GM10248 (cell line): ENCODE measurements at regions not wholly inside any gene's neighbourhood (a gene's known extent, or its start where the extent isn't known, plus 50 kb on each side); places are given as distances from the start of the nearest gene placed in this dataset.

Source experiments
- CTCF ChIA-PET: fragments of 300-600 bp; sonication (Branson Sonifier 250); formaldehyde crosslinking; extraction: SDS; loops from one replicate; lab custom pipeline; 2021; ENCODE audit warnings: antibody characterized with exemption; lab: Yijun Ruan, JAX
- POLR2A ChIA-PET: fragments of 350-650 bp; sonication (Branson Sonifier 250); formaldehyde crosslinking; extraction: SDS; loops from one replicate; lab custom pipeline; 2020; ENCODE audit warnings: antibody characterized with exemption; lab: Yijun Ruan, JAX
- DNase-seq: peaks from one replicate; pipeline ENCODE4 v3.0.0; 2012; ENCODE audit errors: extremely low spot score
- TF ChIP-seq, protein P1 (sequence below): IDR thresholded peaks from 2 replicates; pipeline ENCODE4 v1.5.1; 2012; ENCODE audit warnings: mild to moderate bottlenecking, low read depth; ENCODE audit errors: extremely low read depth, missing control alignments, control extremely low read depth

DNA sequence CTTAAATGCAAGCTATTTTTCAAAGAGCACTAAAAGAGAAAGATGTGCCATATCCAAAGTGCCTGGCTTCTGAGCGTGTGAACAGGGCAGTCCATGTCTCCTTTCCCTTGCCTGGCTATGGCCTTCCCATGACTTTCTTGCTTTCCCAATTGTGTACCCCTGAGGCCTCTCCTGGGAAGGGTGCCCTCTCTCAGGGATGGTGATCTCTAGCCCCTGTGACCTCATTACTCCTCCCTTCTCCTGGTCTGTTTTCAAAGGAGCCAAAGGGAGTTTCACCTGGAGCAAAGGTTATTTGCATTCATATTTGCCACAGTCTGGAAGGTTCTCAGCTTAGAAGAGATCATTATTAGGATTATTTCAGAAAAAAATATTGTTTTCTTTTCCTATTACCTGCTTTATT is 429.4 kb upstream of the TMTC1 start:
- POLR2A ChIA-PET, result no interaction called here
- TF ChIP-seq, protein P1, sequence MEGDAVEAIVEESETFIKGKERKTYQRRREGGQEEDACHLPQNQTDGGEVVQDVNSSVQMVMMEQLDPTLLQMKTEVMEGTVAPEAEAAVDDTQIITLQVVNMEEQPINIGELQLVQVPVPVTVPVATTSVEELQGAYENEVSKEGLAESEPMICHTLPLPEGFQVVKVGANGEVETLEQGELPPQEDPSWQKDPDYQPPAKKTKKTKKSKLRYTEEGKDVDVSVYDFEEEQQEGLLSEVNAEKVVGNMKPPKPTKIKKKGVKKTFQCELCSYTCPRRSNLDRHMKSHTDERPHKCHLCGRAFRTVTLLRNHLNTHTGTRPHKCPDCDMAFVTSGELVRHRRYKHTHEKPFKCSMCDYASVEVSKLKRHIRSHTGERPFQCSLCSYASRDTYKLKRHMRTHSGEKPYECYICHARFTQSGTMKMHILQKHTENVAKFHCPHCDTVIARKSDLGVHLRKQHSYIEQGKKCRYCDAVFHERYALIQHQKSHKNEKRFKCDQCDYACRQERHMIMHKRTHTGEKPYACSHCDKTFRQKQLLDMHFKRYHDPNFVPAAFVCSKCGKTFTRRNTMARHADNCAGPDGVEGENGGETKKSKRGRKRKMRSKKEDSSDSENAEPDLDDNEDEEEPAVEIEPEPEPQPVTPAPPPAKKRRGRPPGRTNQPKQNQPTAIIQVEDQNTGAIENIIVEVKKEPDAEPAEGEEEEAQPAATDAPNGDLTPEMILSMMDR, result no peak
- CTCF ChIA-PET, result interaction anchor here (0.9 to 1.8 kb wide), 4 partner anchors 8 to 70 kb away, joined by 3 to 4 read pairs (median 4); no protein-coding TSS in a partner anchor
- no peak for DNase-seq

DNA sequence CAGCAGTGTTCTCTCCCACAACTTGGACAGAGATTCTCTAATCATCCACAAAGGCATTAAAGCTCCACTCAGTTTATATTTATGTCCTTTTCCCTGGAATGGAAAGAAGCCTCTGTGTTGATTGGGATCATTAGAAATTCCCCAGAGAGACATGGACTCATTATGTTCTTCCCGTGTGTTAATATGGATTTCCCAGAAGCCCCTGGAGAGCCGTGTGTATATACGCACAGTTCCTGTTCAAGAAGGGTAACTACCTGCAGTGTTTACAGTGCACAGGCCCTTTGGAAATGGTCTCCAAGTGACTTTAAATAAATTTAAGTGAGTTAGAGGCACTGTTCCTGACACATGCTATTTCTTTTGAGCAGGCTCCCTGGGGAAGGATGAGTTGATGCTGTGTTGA is 428.0 kb upstream of the TMTC1 start:
- CTCF ChIA-PET, result no interaction called here
- TF ChIP-seq, protein P1, result no peak
- POLR2A ChIA-PET, result no interaction called here
- DNase-seq, result no peak

DNA sequence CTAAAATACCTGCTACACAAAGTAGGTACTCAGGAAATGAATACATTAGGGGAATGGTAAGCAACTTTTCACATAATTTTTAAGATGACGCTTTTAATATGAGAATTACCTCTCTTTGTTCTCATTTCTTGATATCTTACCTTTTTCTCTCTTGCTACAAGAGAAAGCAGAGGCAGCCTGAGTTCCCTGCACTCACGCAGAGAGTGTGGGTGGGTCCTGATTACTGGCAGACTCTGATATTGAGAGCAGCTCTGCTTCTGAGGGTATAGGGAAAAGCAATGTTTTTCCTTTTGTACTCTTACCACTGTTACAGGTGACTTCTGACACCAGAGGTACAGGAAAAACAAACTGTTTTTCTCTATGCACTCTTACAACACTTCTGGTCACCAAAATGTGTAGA is 420.2 kb upstream of the TMTC1 start:
- ChIA-PET CTCF (interaction anchor here (1.7 kb wide), 1 partner anchor 10 kb away, joined by 4 read pairs; no protein-coding TSS in a partner anchor), POLR2A (no interaction called here)
- TF ChIP-seq, protein P1, result no peak
- DNase-seq, result no peak

DNA sequence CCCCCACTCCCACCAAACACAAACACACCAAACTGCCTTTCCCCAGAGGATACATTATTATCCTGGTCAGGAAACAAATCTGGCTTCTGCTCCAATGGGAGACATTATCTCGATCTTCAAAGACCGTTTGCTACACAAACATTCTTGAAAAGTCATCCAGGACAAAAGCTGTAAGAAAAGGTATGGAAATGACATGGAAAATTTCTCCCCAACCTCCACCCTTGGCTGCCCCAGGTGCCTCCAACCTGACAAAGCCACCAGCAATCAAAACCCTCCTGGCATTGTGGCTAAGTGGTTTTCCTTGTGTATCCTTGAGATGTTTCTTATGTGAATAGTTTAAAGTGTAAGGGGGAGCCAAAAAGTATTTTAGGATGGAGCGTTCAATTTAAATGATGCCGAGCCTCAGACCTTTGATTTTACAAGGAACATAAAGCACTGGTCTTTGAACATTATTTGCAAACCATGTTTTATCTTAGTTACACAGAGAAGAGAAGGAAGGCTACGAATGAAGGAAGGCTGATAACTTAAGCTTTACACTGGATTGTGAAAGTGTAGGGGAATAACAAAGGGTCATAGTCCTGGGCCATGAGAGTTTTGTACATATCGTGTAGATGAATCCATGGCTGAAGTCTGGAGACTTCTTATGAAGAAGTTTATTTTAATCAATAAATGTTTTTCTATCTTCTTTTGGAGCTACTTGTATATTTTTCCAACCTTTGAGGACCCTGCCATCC is 418.9 kb upstream of the TMTC1 start:
- ChIA-PET POLR2A (no interaction called here), CTCF (no interaction called here)
- TF ChIP-seq, protein P1, result no peak
- no peak for DNase-seq

DNA sequence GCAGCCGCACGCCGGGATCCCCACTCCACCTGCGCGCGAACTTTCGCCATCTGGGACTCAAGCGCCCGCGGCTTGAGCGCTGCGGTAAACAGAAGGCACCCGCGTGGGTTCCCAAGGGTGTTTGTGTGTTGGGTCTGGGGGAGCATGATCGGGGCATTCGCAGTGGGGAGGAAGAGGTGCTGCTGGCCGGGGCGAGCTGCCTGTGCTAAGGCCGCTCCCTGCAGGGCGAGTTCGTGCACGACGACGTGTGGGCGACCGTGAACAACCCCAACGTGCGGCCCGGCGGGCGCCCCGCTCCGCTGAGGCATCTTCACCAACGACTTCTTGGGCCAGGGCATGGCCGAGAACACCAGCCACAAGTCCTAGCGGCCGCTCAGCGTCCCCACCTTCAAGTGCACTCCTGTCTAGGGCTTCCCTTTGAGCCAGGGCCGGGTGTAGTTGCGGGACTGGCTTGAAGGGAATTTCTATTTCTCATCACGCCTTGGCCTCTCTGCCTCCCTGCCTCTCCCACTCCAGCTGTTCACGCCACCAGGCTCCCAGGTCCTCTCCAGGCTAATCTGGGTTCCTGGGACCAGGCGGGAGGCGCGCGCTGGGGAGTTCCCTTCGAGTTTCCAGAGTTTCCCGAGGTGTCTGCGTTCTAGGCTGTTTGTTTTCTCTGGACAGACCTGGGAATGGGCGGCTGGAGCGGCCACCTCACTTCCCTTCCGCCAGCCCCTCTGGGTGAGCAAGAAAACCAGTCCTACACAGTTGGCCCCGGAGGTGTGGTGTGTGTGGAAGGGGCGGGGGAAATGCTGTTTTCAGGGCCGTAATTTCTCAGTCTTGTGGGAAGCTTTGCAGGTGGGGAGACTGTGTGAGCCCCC is 417.8 kb upstream of the TMTC1 start:
- ChIA-PET POLR2A (no interaction called here), CTCF (no interaction called here)
- no peak for DNase-seq
- TF ChIP-seq, protein P1, result no peak

DNA sequence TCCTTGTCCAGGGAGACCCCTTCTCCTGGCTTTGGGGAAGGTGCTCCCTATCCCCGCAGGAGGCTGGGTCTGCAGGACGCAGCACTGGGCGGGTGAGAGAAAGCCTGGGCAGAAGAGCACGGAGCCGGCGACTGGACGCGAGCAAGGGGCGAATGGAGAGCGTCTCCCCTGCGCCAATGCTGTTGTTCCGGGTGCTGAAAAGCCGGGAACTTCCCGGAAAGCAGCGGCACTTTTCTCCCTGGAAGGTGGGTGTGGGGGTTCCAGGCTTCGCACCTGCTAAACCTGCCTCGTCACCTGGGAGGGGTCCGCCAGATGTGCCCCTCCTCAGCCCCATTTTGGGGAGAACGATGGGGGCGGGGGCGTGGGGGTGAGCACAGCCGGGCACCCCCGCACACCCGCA is 417.1 kb upstream of the TMTC1 start:
- ChIA-PET POLR2A (no interaction called here), CTCF (no interaction called here)
- no peak for DNase-seq
- TF ChIP-seq, protein P1, result no peak
